ENCODE measurements at regions not wholly inside any gene's neighbourhood (a gene's known extent, or its start where the extent isn't known, plus 50 kb on each side); places are given as distances from the start of the nearest gene placed in this dataset.

GRCh38 chr2:109703077-109703476, 88.9 kb downstream of the SOWAHC start:
- Mint-ChIP-seq H3K9me3 (no peaks in the 10 kb centered on the region), H3K27me3 (ENCODE audit: low read depth) (no peaks in the 10 kb centered on the region), H3K4me3 (no peak overlapping the region), H3K4me1 (peaks cover 58% of the 10 kb centered on the region), H3K27ac (no peak overlapping the region), H3K36me3 (no peaks in the 10 kb centered on the region)
- DNase-seq (ENCODE audit: low spot score) (no peak), ATAC-seq (no peak)
- CTCF ChIA-PET = no interaction called here
- POLR2A ChIA-PET = no interaction called here
- TF ChIP-seq ZNF232 (CRISPR knock-in tag; IDR thresholded peaks at IDR 0.05) = no peak
- no peak for TF ChIP-seq ZNF219 (CRISPR knock-in tag; IDR thresholded peaks at IDR 0.05; ENCODE audit: borderline replicate concordance)
- no peak for TF ChIP-seq ZNF423 (CRISPR knock-in tag; IDR thresholded peaks at IDR 0.05)
- no peak for TF ChIP-seq ZNF317 (CRISPR knock-in tag; IDR thresholded peaks at IDR 0.05; ENCODE audit: borderline replicate concordance, low read depth)
- TF ChIP-seq CREB1 (CRISPR knock-in tag; IDR thresholded peaks at IDR 0.05) = no peak

GRCh38 chr2:109703798-109704197, 89.6 kb downstream of the SOWAHC start:
- CTCF ChIA-PET = no interaction called here
- peaks cover 58% of the 10 kb centered on the region for H3K4me1 Mint-ChIP-seq
- H3K9me3 Mint-ChIP-seq = no peaks in the 10 kb centered on the region
- POLR2A ChIA-PET = no interaction called here
- H3K36me3 Mint-ChIP-seq = no peaks in the 10 kb centered on the region
- H3K4me3 Mint-ChIP-seq = no peak overlapping the region
- H3K27me3 Mint-ChIP-seq (ENCODE audit: low read depth) = no peaks in the 10 kb centered on the region
- no peak for TF ChIP-seq ZNF512 (CRISPR knock-in tag; IDR thresholded peaks at IDR 0.05; ENCODE audit: borderline replicate concordance)
- no peak for TF ChIP-seq GRHL2 (CRISPR knock-in tag; IDR thresholded peaks at IDR 0.05; ENCODE audit: insufficient replicate concordance, severe bottlenecking)
- no peak for TF ChIP-seq JUN (CRISPR knock-in tag; IDR thresholded peaks at IDR 0.05)
- TF ChIP-seq CTCF (IDR thresholded peaks at IDR 0.05) = no peak
- no peak for TF ChIP-seq ZSCAN18 (CRISPR knock-in tag; IDR thresholded peaks at IDR 0.05)
- H3K27ac Mint-ChIP-seq = peak overlapping the region; percentile 86
- DNase-seq (ENCODE audit: low spot score) (no peak), ATAC-seq (peak; percentile 10; the same call in 1 of the 2 replicates)

GRCh38 chr2:109707281-109708147, 86.6 kb upstream of the RGPD5 start:
- ChIA-PET CTCF (interaction anchor here (1.3 kb wide), 1 partner anchor 197 kb away, joined by 3 read pairs; no protein-coding TSS in a partner anchor), POLR2A (interaction anchor here (0.6 kb wide), 1 partner anchor 451 kb away, joined by 4 read pairs; no protein-coding TSS in a partner anchor)
- Mint-ChIP-seq H3K36me3 (no peaks in the 10 kb centered on the region), H3K4me3 (no peak overlapping the region), H3K4me1 (peaks cover 22% of the 10 kb centered on the region), H3K27me3 (ENCODE audit: low read depth) (no peaks in the 10 kb centered on the region), H3K27ac (peak overlapping the region; percentile 42; the same call in 1 of the 2 replicates), H3K9me3 (no peaks in the 10 kb centered on the region)
- no peak for DNase-seq (ENCODE audit: low spot score)
- no peak for ATAC-seq
- TF ChIP-seq ZNF121 (CRISPR knock-in tag; IDR thresholded peaks at IDR 0.05) (no peak), NR3C1 (CRISPR knock-in tag; conservative IDR thresholded peaks at IDR 0.05; ENCODE audit: low read depth) (no peak), FOXK1 (CRISPR knock-in tag; IDR thresholded peaks at IDR 0.05) (no peak), ZNF396 (CRISPR knock-in tag; IDR thresholded peaks at IDR 0.05; ENCODE audit: borderline replicate concordance) (no peak), AFF4 (CRISPR knock-in tag; IDR thresholded peaks at IDR 0.05; ENCODE audit: borderline replicate concordance) (no peak), ATF6 (CRISPR knock-in tag; IDR thresholded peaks at IDR 0.05) (no peak), E2F1 (CRISPR knock-in tag; IDR thresholded peaks at IDR 0.05) (no peak), ELF4 (CRISPR knock-in tag; IDR thresholded peaks at IDR 0.05; ENCODE audit: low read depth) (no peak), ZNF232 (CRISPR knock-in tag; IDR thresholded peaks at IDR 0.05) (no peak)
